ENCODE measurements at regions not wholly inside any gene's neighbourhood (a gene's known extent, or its start where the extent isn't known, plus 50 kb on each side); places are given as distances from the start of the nearest gene placed in this dataset.

GRCh38 chr9:126144196-126144595, 182.4 kb upstream of the MVB12B start:
- TF ChIP-seq REST (IDR thresholded peaks at IDR 0.05; ENCODE audit: insufficient read depth in 1 of 2, low read depth in 2 of 2, low read length in 2 of 2), result no peak
- TF ChIP-seq SIN3A (IDR thresholded peaks at IDR 0.05; ENCODE audit: borderline replicate concordance, insufficient read depth, low read length), result no peak

Measured in PFSK-1 (cell line).